Heart right ventricle (tissue), 16 donors: ENCODE measurements at regions not wholly inside any gene's neighbourhood (a gene's known extent, or its start where the extent isn't known, plus 50 kb on each side); places are given as distances from the start of the nearest gene placed in this dataset.

Experiments
- ATAC-seq, 8 donors: fragments of 200-7000 bp; cut with Tn5 transposase; one replicate each; pipeline ENCODE4 v1.9.1; 2020; ENCODE audit warnings: mild to moderate bottlenecking in 8 of 8, moderate library complexity in 8 of 8, moderate number of reproducible peaks in 1 of 8
- DNase-seq, 2 donors: peaks; one replicate each; pipeline ENCODE4 v3.0.0-alpha.2; 2020
- H3K27ac ChIP-seq, 10 donors: fragments of 200-600 bp; sonication (generic) in 2 of 10; one replicate each; pipeline versions ENCODE4 v1.5.0 to v1.8.0; 2020 to 2022; ENCODE audit warnings: mild to moderate bottlenecking in 3 of 10
- H3K27me3 ChIP-seq, 7 donors: fragments of 200-600 bp; one replicate each; pipeline ENCODE4 v1.8.0; 2021 to 2022; ENCODE audit warnings: mild to moderate bottlenecking in 2 of 7
- H3K36me3 ChIP-seq, 9 donors: fragments of 200-600 bp; sonication (generic) in 1 of 9; one replicate each; pipeline versions ENCODE4 v1.5.0 to v1.8.0; 2020 to 2022; ENCODE audit warnings: mild to moderate bottlenecking in 2 of 9
- H3K4me1 ChIP-seq, 9 donors: fragments of 200-600 bp; sonication (generic) in 1 of 9; one replicate each; pipeline versions ENCODE4 v1.5.0 to v1.8.0; 2020 to 2022; ENCODE audit warnings: mild to moderate bottlenecking in 4 of 9
- H3K4me3 ChIP-seq, 10 donors: fragments of 200-600 bp; sonication (generic) in 2 of 10; one replicate each; pipeline versions ENCODE4 v1.5.0 to v1.8.0; 2020 to 2022; ENCODE audit warnings: mild to moderate bottlenecking in 7 of 10, moderate library complexity in 2 of 10
- H3K9me3 ChIP-seq, 11 donors: fragments of 200-600 bp in 10 of 11; sonication (generic) in 2 of 11; one replicate each; pipeline versions ENCODE4 v1.5.0 to v1.8.0; 2013 to 2022; ENCODE audit warnings: mild to moderate bottlenecking in 2 of 11, control low read depth in 1 of 11, moderate library complexity in 1 of 11
- CTCF ChIP-seq, 9 donors: fragments of 200-600 bp; sonication (generic) in 2 of 9; IDR thresholded peaks; one replicate each; pipeline versions ENCODE4 v1.5.0 to v1.8.0; 2021 to 2022; ENCODE audit warnings: antibody characterized with exemption in 9 of 9, mild to moderate bottlenecking in 5 of 9, moderate library complexity in 1 of 9
- WGBS, 2 donors: extraction: QIAGEN DNeasy Blood & Tissue Kit; methylation state at CpG; one replicate each; pipeline ENCODE4 v1.1.7; 2013; ENCODE audit warnings: inconsistent platforms in 1 of 2; 5-methylcytosine and 5-hydroxymethylcytosine counted together
- intact Hi-C, 10 donors: fragments of 100-400 bp; cut with DNase I; formaldehyde crosslinking; loops; one replicate each; pipeline versions ENCODE4 v1.11.1 to v1.14.2; 2022
- donor health status: Arrhythmogenic right ventricular cardiomyopathy.
- donor health status: ischemic (EF 13 %, LVEDD 7.1; RV severe dilation, severe dysfunction).
- donor health status: healthy with polysubstance abuse.
- donor health status: DM: no; HTN: yes; CAD: no.
- donor health status: DM: no; HTN: no; CAD: no.
- donor health status: ischemic (EF 25% LVEDD 6.9; RV normal size, moderate dysfunction).
- donor health status: ischemic (EF 25% LVEDD 5.7; RV mildly dilated, moderate dysfunction).
- donor health status: healthy.
- donor health status: DM: yes; HTN: yes; CAD: no.
- donor health status: Ischemic cardiomyopathy.
- donor health status: ischemic (EF 35%, LVEDD 5.7; RV mildly dilated, moderate dysfunction).
- donor health status: nonischemic (EF 11% LVEDD 7.7; RV severe dilation, severe dysfunction).
- donor health status: DM: yes; HTN: yes; CAD: no.
- donor health status: PGD.
- donor health status: ischemic (EF 29% LVEDD 5.4; RV normal size, mild dysfunction).
- donor health status: nonischemic (EF 23%, LVEDD 6.1; RV moderate dilation, normal function).

GRCh38 chr6:106906232-106906631, 68.3 kb downstream of the CD24 start:
- DNase-seq, result no peak
- Histone ChIP-seq H3K4me1 (no peaks in the 10 kb centered on the region), H3K27me3 (no peaks in the 10 kb centered on the region), H3K27ac (no peak overlapping the region), H3K4me3 (no peak overlapping the region), H3K9me3 (peaks cover 0 to 13% (median 5%) of the 10 kb centered on the region in 11 donors), H3K36me3 (no peaks in the 10 kb centered on the region)
- 81 to 83% methylated on average over 6 of the region's 6 CpGs for WGBS, 2 donors
- no peak for TF ChIP-seq CTCF (IDR thresholded peaks at IDR 0.05)
- no peak for ATAC-seq
- intact Hi-C loops, result no loop called here

- WGBS, 2 donors, result 69 to 73% methylated on average over 4 of the region's 4 CpGs
- no peak overlapping the region for H3K27ac ChIP-seq
- ATAC-seq, result no peak
- H3K4me3 ChIP-seq, result no peak overlapping the region
- H3K36me3 ChIP-seq, result no peaks in the 10 kb centered on the region
- DNase-seq, result no peak
- no peaks in the 10 kb centered on the region for H3K4me1 ChIP-seq
- H3K9me3 ChIP-seq, result peaks cover 0 to 32% (median 14%) of the 10 kb centered on the region in 11 donors
- intact Hi-C loops, result no loop called here
- no peak for TF ChIP-seq CTCF (IDR thresholded peaks at IDR 0.05)
- no peaks in the 10 kb centered on the region for H3K27me3 ChIP-seq
Observed at GRCh38 chr6:106903299-106903698, 71.2 kb downstream of the CD24 start.

DNA sequence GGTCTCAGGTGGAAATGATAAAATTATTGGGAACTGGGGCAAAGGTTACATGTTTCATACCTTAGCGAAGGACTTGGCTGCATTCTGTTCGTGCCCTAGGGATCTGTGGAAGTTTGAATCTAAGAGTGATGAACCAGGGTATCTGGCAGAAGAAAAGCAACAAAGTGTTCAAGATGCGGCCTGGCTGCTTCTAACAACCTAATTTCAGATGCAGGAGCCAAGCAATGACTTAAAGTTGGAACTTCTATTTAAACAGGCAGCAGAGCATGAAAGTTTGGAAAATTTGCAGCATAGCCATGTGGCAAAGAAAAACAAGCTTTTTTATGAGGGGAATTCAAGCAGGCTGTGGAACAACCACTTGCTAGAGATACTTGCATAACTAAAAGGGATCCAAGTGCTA, 73.5 kb downstream of the CD24 start:
- WGBS, 2 donors, result 83 to 89% methylated on average over 3 of the region's 3 CpGs
- DNase-seq, result no peak
- intact Hi-C loops, result no loop called here

DNA sequence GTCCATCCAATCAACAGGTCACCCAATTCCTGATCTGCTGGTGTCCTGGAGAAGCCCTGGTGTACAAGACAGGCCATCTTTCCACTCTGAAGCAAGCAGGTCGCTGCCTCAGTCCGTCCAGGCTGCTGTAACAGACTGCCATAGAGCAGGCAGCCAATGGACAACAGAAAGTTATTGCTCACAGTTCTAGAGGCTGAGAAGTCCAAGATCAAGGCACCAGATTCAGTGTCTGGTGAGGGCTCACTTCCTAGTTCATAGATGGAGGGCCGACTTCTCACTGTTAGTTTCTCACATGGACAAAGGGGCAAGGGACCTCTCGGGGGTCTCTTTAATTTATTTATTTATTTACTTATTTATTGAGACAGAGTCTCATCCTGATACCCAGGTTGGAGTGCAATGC, 74.8 kb downstream of the CD24 start:
- H3K27me3 ChIP-seq, result peaks cover 0 to 5% (median 0%) of the 10 kb centered on the region in 7 donors
- no peak overlapping the region for H3K4me3 ChIP-seq
- no peaks in the 10 kb centered on the region for H3K36me3 ChIP-seq
- H3K27ac ChIP-seq, result no peak overlapping the region
- no peak for DNase-seq
- H3K9me3 ChIP-seq, result peaks cover 0 to 32% (median 14%) of the 10 kb centered on the region in 11 donors
- H3K4me1 ChIP-seq, result no peaks in the 10 kb centered on the region
- intact Hi-C loops, result no loop called here
- no peak for TF ChIP-seq CTCF (IDR thresholded peaks at IDR 0.05)
- 74 to 78% methylated on average over 4 of the region's 4 CpGs for WGBS, 2 donors
- no peak for ATAC-seq

More for the DNA sequence above, 73.5 kb downstream of the CD24 start:
- H3K27me3 ChIP-seq, result no peaks in the 10 kb centered on the region
- H3K4me3 ChIP-seq, result no peak overlapping the region
- TF ChIP-seq CTCF (IDR thresholded peaks at IDR 0.05), result no peak
- H3K27ac ChIP-seq, result no peak overlapping the region
- no peaks in the 10 kb centered on the region for H3K4me1 ChIP-seq
- no peaks in the 10 kb centered on the region for H3K36me3 ChIP-seq
- ATAC-seq, result no peak
- peaks cover 0 to 32% (median 14%) of the 10 kb centered on the region in 11 donors for H3K9me3 ChIP-seq
